GM23338 (cell line): ENCODE measurements at regions not wholly inside any gene's neighbourhood (a gene's known extent, or its start where the extent isn't known, plus 50 kb on each side); places are given as distances from the start of the nearest gene placed in this dataset.

Experiments
- ATAC-seq: fragments of 200-7000 bp; cut with Tn5 transposase; 3 replicates; pipeline ENCODE4 v1.9.1; 2020
- DNase-seq: peaks from one replicate; pipeline ENCODE4 v3.0.0-alpha.2; 2015; ENCODE audit warnings: low spot score
- H2AFZ ChIP-seq: fragments of 200-600 bp; sonication (generic); 2 replicates; pipeline ENCODE4 v1.8.0; 2016; ENCODE audit warnings: antibody characterized with exemption, mild to moderate bottlenecking, moderate library complexity
- H3F3A ChIP-seq: fragments of 200-600 bp; sonication (generic); replicated peaks from 2 replicates; pipeline ENCODE4 v1.8.0; 2017; ENCODE audit warnings: antibody characterized with exemption, mixed run types, low read depth
- H3K27ac ChIP-seq: fragments of 200-600 bp; sonication (generic); 2 replicates; pipeline ENCODE4 v1.6.1; 2016; ENCODE audit warnings: low read depth
- H3K27me3 ChIP-seq: fragments of 200-600 bp; sonication (generic); 2 replicates; pipeline ENCODE4 v1.8.0; 2016; ENCODE audit warnings: mild to moderate bottlenecking, mixed run types, moderate library complexity; ENCODE audit not compliant: insufficient read depth
- H3K36me3 ChIP-seq: fragments of 200-600 bp; sonication (generic); 2 replicates; pipeline ENCODE4 v1.8.0; 2016; ENCODE audit warnings: mild to moderate bottlenecking; ENCODE audit not compliant: insufficient read depth
- H3K4me1 ChIP-seq: fragments of 200-600 bp; sonication (generic); 2 replicates; pipeline ENCODE4 v1.8.0; 2016; ENCODE audit warnings: mild to moderate bottlenecking, moderate library complexity; ENCODE audit not compliant: insufficient read depth
- H3K4me2 ChIP-seq: fragments of 200-600 bp; sonication (generic); 2 replicates; pipeline ENCODE4 v1.7.1; 2017; ENCODE audit warnings: mixed run types
- H3K4me3 ChIP-seq: fragments of 200-600 bp; sonication (generic); 2 replicates; pipeline ENCODE4 v1.6.1; 2016; ENCODE audit warnings: mixed run types
- H3K79me2 ChIP-seq: fragments of 200-600 bp; sonication (generic); replicated peaks from 2 replicates; pipeline ENCODE4 v1.8.0; 2017; ENCODE audit warnings: mild to moderate bottlenecking; ENCODE audit not compliant: insufficient read depth
- H3K9me2 ChIP-seq: fragments of 200-600 bp; sonication (generic); 2 replicates; pipeline ENCODE4 v1.8.0; 2017; ENCODE audit not compliant: insufficient read depth
- H4K20me1 ChIP-seq: fragments of 200-600 bp; sonication (generic); replicated peaks from 2 replicates; pipeline ENCODE4 v1.8.0; 2017; ENCODE audit warnings: mild to moderate bottlenecking; ENCODE audit not compliant: insufficient read depth
- H3K27ac Mint-ChIP-seq: 2 replicates; pipeline ENCODE4 v1.8.0; 2020; ENCODE audit warnings: inconsistent platforms, mild to moderate bottlenecking, moderate library complexity, mixed read lengths
- H3K27me3 Mint-ChIP-seq: 3 replicates; pipeline ENCODE4 v1.8.0; 2022; ENCODE audit warnings: low read depth, mild to moderate bottlenecking, moderate library complexity, mixed read lengths, inconsistent platforms; ENCODE audit not compliant: insufficient read depth, poor library complexity
- H3K36me3 Mint-ChIP-seq: 3 replicates; pipeline ENCODE4 v1.8.0; 2021; ENCODE audit warnings: low read depth, mild to moderate bottlenecking, inconsistent platforms, moderate library complexity, mixed read lengths
- H3K4me1 Mint-ChIP-seq: 3 replicates; pipeline ENCODE4 v1.8.0; 2020; ENCODE audit warnings: mild to moderate bottlenecking, inconsistent platforms, mixed read lengths
- H3K4me3 Mint-ChIP-seq: 3 replicates; pipeline ENCODE4 v1.8.0; 2021; ENCODE audit warnings: moderate library complexity, mild to moderate bottlenecking, inconsistent platforms, mixed read lengths
- H3K9me3 Mint-ChIP-seq: 3 replicates; pipeline ENCODE4 v1.8.0; 2020; ENCODE audit warnings: moderate library complexity, mild to moderate bottlenecking, inconsistent platforms, mixed read lengths
- CREB1 ChIP-seq: fragments of 250-450 bp; sonication (Bioruptor Pico); IDR thresholded peaks from 2 replicates; pipeline ENCODE4 v1.5.0; 2020; ENCODE audit warnings: low read depth, mild to moderate bottlenecking, moderate library complexity
- CTCF ChIP-seq, 2 experiments: fragments of 200-600 bp in 1 of 2; sonication (generic) in 1 of 2; conservative IDR thresholded peaks; 2 replicates each; pipeline versions ENCODE4 v1.5.1 to v1.6.1; 2016 to 2017; ENCODE audit warnings: antibody characterized with exemption in 2 of 2, low read depth in 2 of 2, mild to moderate bottlenecking in 2 of 2, moderate library complexity in 1 of 2
- EZH2 ChIP-seq: fragments of 200-600 bp; sonication (generic); IDR thresholded peaks from one replicate; pipeline ENCODE4 v1.8.0; 2017; ENCODE audit warnings: antibody characterized with exemption, mild to moderate bottlenecking, low read depth; ENCODE audit not compliant: unreplicated experiment
- EZH2phosphoT487 ChIP-seq: fragments of 200-600 bp; sonication (generic); IDR thresholded peaks from one replicate; pipeline ENCODE4 v1.8.1; 2018; ENCODE audit warnings: antibody characterized with exemption; ENCODE audit not compliant: unreplicated experiment
- JUNB ChIP-seq: IDR thresholded peaks from one replicate; pipeline ENCODE4 v1.6.1; 2016; ENCODE audit warnings: antibody characterized with exemption; ENCODE audit not compliant: unreplicated experiment
- POLR2AphosphoS5 ChIP-seq: IDR thresholded peaks from 2 replicates; pipeline ENCODE4 v1.6.1; 2016; ENCODE audit warnings: antibody characterized with exemption, low read depth
- STAT1 ChIP-seq: IDR thresholded peaks from one replicate; pipeline ENCODE4 v1.6.1; 2016; ENCODE audit warnings: antibody characterized with exemption; ENCODE audit not compliant: unreplicated experiment
- ZNF114 ChIP-seq: fragments of 250-450 bp; sonication (Bioruptor Pico); IDR thresholded peaks from 2 replicates; pipeline ENCODE4 v1.5.0; 2020; ENCODE audit warnings: mild to moderate bottlenecking, moderate library complexity
- TF ChIP-seq, protein P1 (sequence below): fragments of 250-450 bp; sonication (Bioruptor Pico); IDR thresholded peaks from 2 replicates; pipeline ENCODE4 v1.5.0; 2020; ENCODE audit warnings: mild to moderate bottlenecking, moderate library complexity

DNA sequence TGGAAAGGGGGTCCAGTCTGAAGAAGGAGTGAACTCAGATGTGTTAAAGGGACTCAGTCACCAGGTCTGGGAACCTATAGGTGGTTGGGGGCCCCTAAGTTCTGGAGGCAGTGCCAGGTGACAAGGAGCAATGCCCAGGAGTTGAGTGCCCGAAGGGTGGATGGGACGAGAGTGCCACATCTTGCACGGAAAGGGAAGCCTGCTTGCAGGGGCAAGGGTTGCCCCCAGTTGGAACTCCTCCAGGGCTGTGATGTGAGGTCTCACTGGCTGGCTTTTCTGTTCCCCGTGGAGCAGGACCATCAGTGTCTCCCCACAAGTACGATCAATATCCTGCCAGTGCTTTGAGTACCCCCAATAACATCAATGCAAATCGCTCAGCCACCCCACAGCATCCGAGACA is 107.3 kb downstream of the TOMM20 start:
- Histone ChIP-seq H3K9me2 (peaks cover 11% of the 10 kb centered on the region; the same call in 1 of the 2 replicates), H3F3A (no peaks in the 10 kb centered on the region), H3K79me2 (no peaks in the 10 kb centered on the region), H3K4me2 (no peak overlapping the region), H3K4me1 (peaks cover 16% of the 10 kb centered on the region), H3K4me3 (no peak overlapping the region), H3K36me3 (no peaks in the 10 kb centered on the region), H3K27me3 (no peaks in the 10 kb centered on the region), H2AFZ (no peak overlapping the region), H3K27ac (no peak overlapping the region), H4K20me1 (no peaks in the 10 kb centered on the region)
- TF ChIP-seq CTCF (conservative IDR thresholded peaks at IDR 0.05; ENCODE audit: low read depth in 2 of 2): no peak
- Mint-ChIP-seq H3K27ac (no peak overlapping the region), H3K4me3 (no peak overlapping the region), H3K4me1 (peaks cover 20% of the 10 kb centered on the region), H3K36me3 (no peaks in the 10 kb centered on the region), H3K27me3 (peaks cover 6% of the 10 kb centered on the region), H3K9me3 (peaks cover 3% of the 10 kb centered on the region; the same call in 2 of the 3 replicates)
- no peak for ATAC-seq
- DNase-seq: no peak

DNA sequence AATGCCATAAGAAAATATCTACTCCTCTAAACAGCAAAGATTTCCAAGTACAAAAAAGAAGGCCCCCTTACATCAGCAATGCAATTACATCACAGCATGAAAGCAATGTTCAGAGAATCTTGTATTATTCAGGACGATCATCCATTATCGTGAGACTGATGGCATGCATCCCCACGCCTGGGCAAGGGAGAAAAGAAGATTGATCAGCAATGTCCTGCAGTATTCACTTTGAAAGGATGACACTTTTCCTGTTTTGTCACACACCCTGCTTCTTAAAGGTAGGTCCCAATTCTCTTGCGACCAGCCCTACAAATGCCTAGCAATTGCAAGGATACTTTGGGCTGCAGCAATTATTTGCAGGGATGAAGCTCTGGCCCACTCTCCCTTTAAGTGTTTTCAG is 108.7 kb downstream of the TOMM20 start:
- Histone ChIP-seq H3K27ac (no peak overlapping the region), H3K9me2 (peaks cover 11% of the 10 kb centered on the region; the same call in 1 of the 2 replicates), H3K4me2 (no peak overlapping the region), H4K20me1 (no peaks in the 10 kb centered on the region), H3F3A (no peaks in the 10 kb centered on the region), H3K4me1 (peaks cover 16% of the 10 kb centered on the region), H2AFZ (no peak overlapping the region), H3K27me3 (no peaks in the 10 kb centered on the region), H3K4me3 (no peak overlapping the region), H3K36me3 (no peaks in the 10 kb centered on the region), H3K79me2 (no peaks in the 10 kb centered on the region)
- peaks cover 24% of the 10 kb centered on the region for H3K4me1 Mint-ChIP-seq
- DNase-seq: no peak
- peaks cover 6% of the 10 kb centered on the region for H3K27me3 Mint-ChIP-seq
- H3K27ac Mint-ChIP-seq: no peak overlapping the region
- H3K4me3 Mint-ChIP-seq: no peak overlapping the region
- peaks cover 3% of the 10 kb centered on the region; the same call in 2 of the 3 replicates for H3K9me3 Mint-ChIP-seq
- ATAC-seq: no peak
- no peaks in the 10 kb centered on the region for H3K36me3 Mint-ChIP-seq
- TF ChIP-seq POLR2AphosphoS5 (no peak), CTCF (conservative IDR thresholded peaks at IDR 0.05; ENCODE audit: low read depth in 2 of 2) (no peak), ZNF114 (CRISPR knock-in tag) (no peak), EZH2 (no peak), JUNB (no peak), CREB1 (CRISPR knock-in tag) (no peak), EZH2phosphoT487 (no peak), STAT1 (no peak)
- TF ChIP-seq, protein P1, sequence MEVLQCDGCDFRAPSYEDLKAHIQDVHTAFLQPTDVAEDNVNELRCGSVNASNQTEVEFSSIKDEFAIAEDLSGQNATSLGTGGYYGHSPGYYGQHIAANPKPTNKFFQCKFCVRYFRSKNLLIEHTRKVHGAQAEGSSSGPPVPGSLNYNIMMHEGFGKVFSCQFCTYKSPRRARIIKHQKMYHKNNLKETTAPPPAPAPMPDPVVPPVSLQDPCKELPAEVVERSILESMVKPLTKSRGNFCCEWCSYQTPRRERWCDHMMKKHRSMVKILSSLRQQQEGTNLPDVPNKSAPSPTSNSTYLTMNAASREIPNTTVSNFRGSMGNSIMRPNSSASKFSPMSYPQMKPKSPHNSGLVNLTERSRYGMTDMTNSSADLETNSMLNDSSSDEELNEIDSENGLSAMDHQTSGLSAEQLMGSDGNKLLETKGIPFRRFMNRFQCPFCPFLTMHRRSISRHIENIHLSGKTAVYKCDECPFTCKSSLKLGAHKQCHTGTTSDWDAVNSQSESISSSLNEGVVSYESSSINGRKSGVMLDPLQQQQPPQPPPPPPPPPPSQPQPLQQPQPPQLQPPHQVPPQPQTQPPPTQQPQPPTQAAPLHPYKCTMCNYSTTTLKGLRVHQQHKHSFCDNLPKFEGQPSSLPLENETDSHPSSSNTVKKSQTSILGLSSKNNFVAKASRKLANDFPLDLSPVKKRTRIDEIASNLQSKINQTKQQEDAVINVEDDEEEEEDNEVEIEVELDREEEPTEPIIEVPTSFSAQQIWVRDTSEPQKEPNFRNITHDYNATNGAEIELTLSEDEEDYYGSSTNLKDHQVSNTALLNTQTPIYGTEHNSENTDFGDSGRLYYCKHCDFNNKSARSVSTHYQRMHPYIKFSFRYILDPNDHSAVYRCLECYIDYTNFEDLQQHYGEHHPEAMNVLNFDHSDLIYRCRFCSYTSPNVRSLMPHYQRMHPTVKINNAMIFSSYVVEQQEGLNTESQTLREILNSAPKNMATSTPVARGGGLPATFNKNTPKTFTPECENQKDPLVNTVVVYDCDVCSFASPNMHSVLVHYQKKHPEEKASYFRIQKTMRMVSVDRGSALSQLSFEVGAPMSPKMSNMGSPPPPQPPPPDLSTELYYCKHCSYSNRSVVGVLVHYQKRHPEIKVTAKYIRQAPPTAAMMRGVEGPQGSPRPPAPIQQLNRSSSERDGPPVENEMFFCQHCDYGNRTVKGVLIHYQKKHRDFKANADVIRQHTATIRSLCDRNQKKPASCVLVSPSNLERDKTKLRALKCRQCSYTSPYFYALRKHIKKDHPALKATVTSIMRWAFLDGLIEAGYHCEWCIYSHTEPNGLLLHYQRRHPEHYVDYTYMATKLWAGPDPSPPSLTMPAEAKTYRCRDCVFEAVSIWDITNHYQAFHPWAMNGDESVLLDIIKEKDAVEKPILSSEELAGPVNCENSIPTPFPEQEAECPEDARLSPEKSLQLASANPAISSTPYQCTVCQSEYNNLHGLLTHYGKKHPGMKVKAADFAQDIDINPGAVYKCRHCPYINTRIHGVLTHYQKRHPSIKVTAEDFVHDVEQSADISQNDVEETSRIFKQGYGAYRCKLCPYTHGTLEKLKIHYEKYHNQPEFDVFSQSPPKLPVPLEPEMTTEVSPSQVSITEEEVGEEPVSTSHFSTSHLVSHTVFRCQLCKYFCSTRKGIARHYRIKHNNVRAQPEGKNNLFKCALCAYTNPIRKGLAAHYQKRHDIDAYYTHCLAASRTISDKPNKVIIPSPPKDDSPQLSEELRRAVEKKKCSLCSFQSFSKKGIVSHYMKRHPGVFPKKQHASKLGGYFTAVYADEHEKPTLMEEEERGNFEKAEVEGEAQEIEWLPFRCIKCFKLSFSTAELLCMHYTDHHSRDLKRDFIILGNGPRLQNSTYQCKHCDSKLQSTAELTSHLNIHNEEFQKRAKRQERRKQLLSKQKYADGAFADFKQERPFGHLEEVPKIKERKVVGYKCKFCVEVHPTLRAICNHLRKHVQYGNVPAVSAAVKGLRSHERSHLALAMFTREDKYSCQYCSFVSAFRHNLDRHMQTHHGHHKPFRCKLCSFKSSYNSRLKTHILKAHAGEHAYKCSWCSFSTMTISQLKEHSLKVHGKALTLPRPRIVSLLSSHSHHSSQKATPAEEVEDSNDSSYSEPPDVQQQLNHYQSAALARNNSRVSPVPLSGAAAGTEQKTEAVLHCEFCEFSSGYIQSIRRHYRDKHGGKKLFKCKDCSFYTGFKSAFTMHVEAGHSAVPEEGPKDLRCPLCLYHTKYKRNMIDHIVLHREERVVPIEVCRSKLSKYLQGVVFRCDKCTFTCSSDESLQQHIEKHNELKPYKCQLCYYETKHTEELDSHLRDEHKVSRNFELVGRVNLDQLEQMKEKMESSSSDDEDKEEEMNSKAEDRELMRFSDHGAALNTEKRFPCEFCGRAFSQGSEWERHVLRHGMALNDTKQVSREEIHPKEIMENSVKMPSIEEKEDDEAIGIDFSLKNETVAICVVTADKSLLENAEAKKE (CRISPR knock-in tag): no peak
